Myocyte (in vitro differentiated cells): ENCODE measurements at regions not wholly inside any gene's neighbourhood (a gene's known extent, or its start where the extent isn't known, plus 50 kb on each side); places are given as distances from the start of the nearest gene placed in this dataset.

ENCODE experiments used
- DNase-seq: peaks from one replicate; pipeline ENCODE4 v3.0.0-alpha.2; 2012; ENCODE audit warnings: low read depth

DNA sequence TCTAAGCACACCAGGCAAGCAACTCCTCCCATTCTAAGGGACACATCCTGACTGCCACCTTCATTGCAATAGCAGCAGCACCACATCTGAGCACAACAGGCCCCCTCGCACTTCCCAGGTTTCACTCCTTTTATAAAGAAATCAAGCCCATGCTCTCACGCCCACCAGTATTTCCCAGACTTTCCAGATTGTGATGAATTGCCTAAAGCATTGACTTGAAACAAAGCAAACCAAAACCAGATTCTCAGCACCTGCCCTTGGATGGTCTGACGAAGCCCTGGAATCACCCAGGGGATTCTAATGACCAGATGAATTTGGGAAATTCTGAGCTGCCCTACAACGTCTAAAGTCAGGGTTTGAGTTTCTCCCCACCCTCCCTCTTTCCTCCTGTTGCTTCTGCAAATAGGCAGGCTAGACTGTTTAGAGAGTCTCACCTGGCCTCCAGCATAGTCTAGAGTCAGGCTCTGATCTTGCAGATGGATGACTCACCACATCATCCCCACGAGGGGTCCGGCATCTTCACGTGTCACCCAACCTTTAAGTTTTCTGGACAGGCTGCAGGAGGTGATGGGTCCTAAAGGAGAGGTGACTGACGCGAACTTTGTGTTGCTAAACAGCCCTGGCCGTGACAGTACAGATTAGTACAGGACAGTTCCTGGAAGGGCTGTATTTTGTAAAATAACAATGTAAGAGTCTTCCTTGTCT lies 198.0 kb downstream of the SKIDA1 start:
- DNase-seq: no peak

DNA sequence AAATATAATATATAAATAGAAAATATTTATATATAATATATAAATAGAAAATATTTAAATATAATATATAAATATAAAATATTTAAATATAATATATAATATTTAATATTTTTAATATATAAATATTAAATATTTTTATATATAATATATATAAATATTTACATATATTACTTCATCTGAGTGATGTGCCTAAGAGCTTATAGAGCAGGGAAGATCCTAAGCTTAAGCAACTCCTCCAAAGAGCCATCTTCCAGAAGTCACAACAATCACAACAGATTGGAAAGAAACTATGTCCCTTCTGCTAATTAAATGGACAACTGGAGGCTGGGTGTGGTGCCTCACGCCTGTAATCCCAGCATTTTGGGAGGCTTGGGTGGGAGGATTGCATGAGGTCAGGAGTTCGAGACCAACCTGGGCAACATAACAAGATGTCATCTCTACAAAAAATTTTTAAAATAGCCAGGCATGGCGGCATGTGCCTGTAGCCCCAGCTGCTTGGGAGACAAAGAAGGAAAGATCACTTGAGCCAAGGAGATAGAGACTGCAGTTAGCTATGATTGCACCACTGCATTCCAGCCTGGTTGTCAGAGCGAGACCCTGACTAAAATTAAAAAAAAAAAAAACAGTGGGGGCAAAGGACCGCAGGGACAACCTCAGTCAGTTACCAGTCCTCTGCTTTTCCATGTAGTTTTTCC lies 198.7 kb downstream of the SKIDA1 start:
- no peak for DNase-seq

DNA sequence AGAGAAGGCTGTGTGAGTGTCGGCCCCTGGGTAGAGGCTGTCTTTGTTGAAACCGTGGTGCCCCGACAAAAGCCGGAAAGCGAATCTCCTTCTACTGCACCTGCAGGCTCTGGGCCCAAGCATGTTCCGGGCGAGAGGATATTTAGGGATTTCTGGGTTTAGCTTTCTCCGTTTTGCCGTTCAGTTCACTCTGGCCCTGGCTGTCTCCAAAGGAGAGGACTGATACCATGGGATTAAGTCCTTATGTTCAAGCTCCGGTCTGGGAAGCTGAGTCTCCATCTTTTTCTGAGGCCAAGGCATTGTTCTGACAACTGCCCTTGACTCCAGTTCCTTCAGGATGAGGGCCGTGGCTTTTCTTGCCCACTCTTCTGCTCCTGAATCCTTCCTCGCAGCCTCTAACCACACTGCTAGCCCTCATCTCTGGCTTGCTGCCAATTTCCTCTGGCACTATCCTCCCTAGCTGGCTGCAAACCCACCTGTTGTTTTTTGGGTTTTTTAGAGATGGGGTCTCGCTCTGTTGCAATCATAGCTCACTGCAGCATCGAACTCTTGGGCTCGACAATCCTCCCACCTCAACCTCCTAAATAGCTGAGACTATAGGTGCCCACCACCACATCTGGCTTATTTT lies 206.8 kb downstream of the SKIDA1 start:
- DNase-seq: peak; percentile 82

DNA sequence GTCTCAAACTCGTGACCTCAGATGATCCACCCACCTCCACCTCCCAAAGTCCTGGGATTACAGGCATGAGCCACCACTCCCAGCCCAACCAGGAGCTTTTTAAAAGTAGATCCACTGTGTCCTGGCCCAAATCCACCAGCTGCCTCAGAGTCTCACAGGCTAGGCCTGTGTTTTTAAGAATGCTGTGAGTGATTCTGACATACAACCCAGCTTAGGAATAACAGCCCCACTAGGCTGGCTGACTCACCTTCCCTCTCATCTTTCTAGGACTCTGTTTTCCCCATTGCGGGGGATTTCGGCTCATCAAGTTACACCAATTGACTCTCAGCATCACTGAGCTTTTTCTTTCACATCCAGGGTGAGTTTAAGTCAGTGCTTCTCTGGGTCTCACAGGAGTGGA lies 207.6 kb downstream of the SKIDA1 start:
- peak; percentile 26 for DNase-seq

DNA sequence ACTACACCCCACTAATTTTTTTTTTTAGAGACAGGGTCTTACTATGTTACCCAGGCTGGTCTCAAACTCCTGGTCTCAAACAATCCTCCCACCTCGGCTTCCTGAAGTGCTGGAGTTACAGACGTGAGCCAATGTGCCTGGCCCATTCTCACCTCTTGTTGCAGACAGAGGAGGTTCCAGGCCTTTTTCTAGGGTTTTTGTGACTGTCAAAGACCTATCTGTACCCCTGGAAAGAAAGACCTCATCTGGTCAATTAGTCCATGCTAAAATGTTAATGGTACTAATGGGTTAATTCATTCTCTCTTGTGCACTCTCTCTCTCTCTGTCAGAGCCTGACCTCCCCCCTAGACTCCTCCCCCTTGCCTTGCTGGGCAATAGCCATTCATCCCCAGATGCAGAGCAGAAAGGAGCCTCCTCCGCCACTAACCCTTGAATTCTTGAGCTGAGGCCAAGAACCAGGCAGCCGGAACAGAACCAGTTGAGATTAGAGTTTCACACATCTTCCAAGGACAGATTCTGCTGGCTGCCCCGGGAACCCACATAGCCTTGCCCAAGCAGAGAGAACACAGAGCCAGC lies 209.7 kb downstream of the SKIDA1 start:
- DNase-seq: peak; percentile 87

DNA sequence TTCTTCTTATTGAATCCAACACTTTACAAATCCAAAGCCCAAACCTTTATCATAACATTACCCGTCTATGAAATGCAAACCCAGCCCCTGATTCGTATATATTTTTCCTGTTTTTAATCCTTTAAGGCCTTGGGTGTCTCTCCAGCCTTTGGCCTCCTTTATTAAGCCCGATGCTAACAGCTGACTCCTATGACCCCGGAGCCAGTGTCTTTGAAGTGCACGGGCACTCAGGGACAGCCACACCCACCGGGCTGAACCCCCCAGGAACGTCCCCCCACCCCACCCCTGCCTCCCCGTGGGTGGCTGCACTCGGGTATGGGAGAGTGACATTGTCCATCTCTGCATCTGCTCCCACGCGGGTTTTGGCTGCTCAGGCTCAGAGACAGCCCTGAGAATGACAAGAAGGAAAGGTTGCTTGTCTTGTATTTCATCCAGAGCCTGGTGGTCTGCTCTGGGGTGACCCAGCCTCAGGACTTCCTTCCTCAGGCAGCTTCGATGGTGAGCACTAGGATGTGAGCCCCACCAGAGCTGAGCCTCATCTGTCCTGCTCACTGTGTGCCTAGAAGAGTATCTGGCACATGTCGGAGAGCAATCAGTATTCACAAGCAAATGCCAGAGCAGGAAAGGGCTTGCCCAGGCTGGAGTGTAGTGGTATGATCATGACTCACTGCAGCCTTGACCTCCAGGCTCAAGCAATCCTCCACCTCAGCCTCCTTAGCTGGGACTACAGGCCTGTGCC lies 210.4 kb downstream of the SKIDA1 start:
- DNase-seq: no peak

DNA sequence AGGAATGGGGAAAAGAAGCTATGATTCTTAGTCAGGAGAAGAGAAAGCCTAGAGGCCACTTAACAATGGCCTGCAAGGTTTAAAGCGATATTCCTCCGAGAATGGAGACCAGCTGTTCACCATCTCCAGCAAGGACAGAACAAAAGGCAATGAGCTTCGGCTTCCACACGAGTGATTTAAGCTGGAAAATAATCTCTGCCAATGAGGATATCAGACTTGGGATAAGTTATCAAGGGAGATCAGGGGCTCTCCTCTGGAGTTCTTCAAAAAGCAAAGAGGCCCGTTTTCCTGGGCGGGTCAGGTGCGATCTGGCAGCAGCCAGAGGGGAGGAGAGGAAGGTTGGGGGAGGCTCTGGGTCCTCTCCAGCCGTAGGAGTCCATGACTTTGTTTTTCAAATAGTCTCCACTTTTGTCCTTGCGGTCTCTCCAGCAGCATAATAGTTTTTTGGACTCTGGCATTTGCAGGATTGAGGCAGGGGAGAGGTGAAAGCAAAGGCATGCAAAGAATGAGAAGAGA lies 211.3 kb downstream of the SKIDA1 start:
- no peak for DNase-seq

DNA sequence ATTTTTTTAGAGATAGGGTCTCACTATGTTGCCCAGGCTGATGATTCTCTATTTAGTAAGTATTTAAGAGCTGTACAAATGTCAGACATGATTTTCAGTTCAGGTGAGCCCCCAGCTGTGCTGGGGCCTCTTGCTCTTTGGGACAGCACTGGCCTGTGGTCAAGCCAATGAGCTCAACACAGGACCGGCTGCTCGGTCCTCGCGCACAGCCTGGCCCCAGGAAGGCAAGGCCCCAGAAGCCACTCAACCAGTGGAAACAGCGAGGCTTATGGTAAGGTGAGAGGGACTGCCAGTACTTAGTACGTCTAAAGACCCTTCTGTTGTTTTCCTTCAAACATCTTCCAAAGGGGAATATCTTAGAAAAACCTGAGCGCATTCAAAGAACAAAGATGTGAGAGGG lies 211.8 kb downstream of the SKIDA1 start:
- DNase-seq: no peak

DNA sequence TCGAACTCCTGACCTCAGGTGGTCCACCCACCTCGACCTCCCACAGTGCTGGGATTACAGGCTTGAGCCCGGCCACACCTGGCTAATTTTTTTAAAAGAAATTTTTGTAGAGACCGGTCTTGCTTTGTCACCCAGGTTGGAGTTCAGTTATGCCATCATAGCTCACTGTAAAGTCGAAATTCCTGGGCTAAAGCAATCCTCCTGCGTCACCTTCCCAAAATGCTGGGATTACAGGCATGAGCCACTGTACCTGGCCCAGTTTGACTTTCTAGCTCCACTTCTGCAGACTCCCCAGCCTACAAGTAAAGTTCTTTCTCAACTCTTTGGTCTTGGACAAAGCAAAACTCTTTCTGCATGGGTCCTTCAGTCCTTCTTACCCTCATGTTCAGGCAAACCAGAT lies 214.1 kb downstream of the SKIDA1 start:
- no peak for DNase-seq

DNA sequence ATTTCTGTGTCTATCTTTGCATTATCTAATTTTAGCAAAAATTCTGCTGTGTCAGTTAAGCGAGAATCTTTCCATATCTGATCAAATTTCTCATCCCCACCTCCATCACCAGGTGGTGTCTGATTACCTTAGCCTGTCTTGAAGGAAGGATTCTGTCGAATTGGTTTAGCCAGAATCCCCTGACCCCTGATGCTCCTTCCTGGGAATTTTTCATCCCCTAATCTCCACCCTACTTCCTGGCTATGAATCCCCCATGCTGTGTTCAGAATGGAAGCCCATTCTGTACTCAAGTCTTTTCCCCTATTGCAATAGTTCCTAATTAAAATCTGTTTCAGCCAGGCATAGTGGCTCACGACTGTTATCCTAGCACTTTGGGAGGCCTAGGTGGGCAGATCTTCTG lies 216.1 kb downstream of the SKIDA1 start:
- DNase-seq: no peak

DNA sequence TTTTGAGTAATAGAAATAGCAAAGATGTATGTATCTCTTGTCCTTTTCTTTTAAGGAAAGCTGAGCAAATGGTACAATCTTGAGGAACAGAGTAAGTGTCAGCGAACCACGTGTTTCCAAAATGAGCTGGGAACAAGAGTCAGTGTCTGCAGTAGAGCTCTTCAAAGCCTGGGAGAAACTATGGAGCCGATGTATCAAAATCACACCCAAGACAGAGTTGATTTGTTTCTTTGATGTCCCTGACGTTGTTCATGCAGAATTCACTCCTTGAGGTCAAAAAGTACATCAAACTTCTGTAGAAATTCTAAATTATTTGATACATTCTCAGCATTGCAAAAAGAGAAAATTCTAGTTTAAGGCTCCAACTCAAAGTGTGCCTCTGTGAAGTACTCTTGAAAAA lies 216.5 kb downstream of the SKIDA1 start:
- no peak for DNase-seq

DNA sequence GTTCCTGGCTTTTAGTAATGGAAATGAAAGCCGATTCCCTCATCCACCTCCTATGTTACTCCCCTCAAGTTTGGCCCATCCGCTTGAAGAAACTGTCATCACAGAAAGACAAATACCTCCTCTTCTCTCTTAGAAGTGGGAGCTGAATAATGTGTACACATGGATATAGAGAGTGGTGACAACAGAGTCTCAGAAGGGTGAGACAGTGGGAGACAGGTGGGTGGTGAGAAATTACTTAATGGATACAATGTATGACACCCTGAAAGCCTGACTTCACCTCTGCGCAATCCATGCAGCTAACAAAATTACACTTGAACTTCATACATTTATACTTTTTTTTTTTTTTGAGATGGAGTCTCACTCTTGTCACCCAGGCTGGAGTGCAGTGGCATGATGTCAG lies 217.5 kb downstream of the SKIDA1 start:
- DNase-seq: no peak

DNA sequence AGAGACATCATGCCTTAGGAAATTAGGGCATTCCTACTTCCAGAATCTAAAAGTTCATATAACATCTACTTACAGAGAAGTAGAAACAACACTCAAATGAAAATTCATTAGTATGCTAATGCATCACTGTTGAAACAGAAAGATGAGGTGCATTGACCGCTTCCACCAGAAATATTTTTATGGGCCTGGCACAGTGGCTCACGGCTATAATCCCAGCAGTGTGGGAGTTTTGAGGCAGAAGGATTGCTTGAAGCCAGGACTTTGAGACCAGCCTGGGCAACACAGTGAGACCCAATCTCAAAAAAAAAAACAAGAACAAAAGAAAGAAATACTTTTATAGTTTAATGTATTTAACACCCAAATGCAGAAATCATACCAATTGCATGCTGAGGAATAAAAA lies 220.9 kb downstream of the SKIDA1 start:
- no peak for DNase-seq

DNA sequence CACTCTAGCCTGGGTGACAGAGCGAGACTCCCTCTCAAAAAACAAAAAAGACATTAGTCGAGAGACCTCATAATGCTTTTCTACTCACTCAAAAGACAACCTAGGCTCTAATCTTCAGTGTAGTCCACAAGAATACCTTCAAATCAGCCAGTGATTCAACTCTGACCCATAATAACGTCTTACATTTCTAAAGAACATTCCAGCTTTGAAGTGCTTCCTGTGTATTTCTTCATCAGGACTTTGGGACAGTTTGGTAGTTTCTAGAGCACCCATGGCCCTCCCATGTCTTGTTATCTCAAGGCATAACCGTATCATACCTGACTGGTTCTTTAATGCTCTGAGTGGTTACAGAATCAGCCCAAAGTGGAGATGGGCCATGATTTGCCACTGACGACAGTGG lies 221.3 kb downstream of the SKIDA1 start:
- DNase-seq: no peak

DNA sequence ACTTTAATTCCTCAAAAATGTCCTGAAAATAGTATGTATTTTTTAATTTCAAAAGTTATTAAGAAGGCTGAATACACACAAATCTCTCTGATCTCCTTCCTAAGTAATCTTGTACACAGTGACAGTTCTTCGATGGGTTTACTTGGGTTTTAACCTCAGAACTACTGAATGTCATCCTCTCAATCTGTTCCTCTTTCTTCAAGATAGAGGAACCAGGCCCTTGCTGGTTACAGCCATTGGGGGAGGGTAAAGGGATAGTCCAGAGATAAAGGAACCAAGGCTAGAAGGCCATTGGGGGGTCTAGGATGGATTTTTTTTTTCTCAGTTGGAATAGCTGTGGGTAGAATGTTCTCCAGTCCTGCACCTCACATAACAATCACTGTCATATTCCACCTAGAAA lies 224.9 kb downstream of the SKIDA1 start:
- DNase-seq: no peak

DNA sequence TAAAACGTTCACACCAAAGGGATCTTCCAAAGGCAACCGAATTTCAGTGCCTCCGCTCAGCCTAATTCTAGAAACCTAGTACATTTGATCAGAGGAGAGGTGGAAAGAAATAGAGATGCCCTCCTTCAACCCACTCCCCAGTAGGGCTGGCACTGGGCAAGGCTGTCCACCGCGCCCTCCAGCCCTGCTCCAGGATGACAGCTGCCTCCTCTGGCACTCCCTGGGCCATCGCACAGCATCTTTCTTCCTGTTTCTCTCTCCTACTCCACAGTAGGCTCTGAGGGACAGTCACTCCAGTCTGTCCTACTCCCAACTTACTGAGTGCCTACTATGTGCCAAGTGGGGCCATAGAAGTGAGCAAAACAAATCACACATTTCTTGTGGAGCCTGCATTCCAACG lies 226.2 kb downstream of the SKIDA1 start:
- DNase-seq: no peak

DNA sequence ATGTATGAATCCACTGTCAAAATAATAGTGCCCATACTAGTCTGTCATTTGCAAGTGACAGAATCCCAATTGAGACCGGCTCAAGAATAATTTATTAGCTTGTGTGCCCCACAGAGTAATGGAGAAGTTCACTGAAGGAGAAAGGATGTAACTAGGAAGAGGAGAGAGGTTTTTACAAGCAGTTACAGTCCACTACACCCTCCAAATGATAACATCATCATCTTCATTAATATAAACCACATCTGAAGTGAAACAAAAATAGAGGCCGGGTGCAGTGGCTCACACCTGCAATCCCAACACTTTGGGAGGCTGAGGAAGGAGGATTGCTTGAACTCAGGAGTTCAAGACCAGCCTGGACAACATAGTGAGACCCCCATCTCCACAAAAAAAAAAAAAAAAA lies 226.8 kb downstream of the SKIDA1 start:
- no peak for DNase-seq

DNA sequence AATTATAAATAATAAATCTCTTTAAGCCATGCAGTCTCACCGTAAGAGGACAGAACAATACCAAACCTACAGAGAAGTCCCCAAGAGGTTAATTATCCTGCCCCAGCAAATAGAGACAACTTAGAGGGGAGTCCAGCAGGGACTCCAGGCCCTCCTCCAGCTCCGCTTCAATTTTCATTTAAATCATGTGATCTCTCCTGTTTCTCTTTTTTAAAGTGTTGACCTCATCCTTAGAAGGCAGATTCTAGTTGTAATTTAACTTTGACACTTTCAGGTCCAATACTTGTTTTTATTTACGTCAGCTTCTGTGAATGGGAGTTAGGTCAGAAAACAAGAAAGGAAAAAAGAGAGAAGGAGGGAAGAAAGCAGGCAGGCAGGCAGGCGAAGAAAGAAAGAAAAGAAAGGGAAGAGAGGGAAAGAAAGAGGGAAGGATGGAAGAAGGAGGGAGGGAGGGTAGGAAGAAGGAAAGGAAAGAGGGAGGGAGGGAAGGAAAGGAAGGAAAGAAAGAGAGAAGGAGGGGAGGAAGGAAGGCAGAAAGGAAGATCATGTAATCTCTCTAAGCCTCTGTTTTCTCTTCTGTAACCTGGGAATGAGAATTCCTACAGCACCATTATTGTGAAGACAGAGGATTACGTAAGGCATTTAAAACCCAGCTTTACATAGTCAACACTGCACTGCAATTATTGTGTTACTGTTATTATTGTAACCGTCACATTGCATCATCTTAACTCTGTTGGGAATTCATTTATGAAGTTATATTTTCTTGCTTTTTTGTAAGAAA lies 227.7 kb downstream of the SKIDA1 start:
- no peak for DNase-seq

DNA sequence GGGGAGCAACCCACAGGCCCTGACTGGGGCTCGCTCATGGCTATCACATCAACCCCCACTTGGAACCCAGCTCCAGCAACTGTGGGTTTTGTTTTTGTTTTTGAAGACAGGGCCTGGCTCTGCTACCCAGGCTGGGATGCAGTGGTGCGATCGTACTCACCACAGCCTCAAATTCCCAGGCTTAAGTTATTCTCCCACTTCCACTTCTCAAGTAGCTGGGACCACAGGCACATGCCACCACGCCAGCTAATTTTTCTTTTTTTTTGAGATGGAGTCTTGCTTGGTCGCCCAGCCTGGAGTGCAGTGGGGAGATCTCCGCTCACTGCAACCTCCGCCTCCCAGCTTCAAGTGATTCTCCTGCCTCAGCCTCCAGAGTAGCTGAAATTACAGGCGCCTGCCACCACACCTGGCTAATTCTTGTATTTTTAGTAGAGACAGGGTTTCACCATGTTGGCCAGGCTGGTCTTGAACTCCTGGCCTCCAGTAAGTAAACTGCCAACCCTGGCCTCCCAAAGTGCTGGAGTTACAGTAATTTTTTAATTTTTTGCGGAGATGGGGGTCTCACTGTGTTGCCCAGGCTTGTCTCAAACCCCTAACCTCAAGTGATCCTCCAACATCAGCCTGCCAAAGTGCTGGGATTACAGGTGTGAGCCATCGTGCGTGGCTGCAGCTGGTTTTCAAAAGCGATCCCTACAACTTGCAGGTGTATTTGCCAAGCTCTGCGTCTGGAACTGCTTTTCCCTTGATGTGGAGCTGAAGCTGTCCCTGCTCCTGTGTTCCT lies 228.7 kb downstream of the SKIDA1 start:
- no peak for DNase-seq
